Kidney epithelial cell (primary cell): ENCODE measurements at regions not wholly inside any gene's neighbourhood (a gene's known extent, or its start where the extent isn't known, plus 50 kb on each side); places are given as distances from the start of the nearest gene placed in this dataset.

ENCODE experiments used
- DNase-seq: peaks from one replicate; pipeline ENCODE4 v3.0.0-alpha.2; 2010; ENCODE audit warnings: low read depth
- H3K27me3 ChIP-seq: 2 replicates; pipeline ENCODE4 v1.6.0; 2011; ENCODE audit warnings: low read length; ENCODE audit not compliant: control insufficient read depth, insufficient read depth
- H3K36me3 ChIP-seq: 2 replicates; pipeline ENCODE4 v1.5.1; 2011; ENCODE audit warnings: low read length; ENCODE audit not compliant: control insufficient read depth, insufficient read depth
- H3K4me3 ChIP-seq: 2 replicates; pipeline ENCODE4 v1.5.1; 2011; ENCODE audit warnings: low read depth, mild to moderate bottlenecking, control low read depth, low read length
- CTCF ChIP-seq: IDR thresholded peaks from 2 replicates; pipeline ENCODE4 v1.5.1; 2011; ENCODE audit warnings: mild to moderate bottlenecking, moderate library complexity, low read length, control low read depth, inconsistent platforms; ENCODE audit not compliant: insufficient read depth, poor library complexity, severe bottlenecking

- DNase-seq, result no peak
- H3K4me3 ChIP-seq, result no peak overlapping the region
- H3K27me3 ChIP-seq, result no peaks in the 10 kb centered on the region
- no peak for TF ChIP-seq CTCF
- no peaks in the 10 kb centered on the region for H3K36me3 ChIP-seq
These were observed 217.7 kb upstream of the TMEFF2 start for GRCh38 chr2:192412394-192412793.

GRCh38 chr2:192411755-192412154, 217.0 kb upstream of the TMEFF2 start:
- Histone ChIP-seq H3K4me3 (no peak overlapping the region), H3K36me3 (no peaks in the 10 kb centered on the region), H3K27me3 (no peaks in the 10 kb centered on the region)
- TF ChIP-seq CTCF, result no peak
- no peak for DNase-seq

- H3K4me3 ChIP-seq, result no peak overlapping the region
These were observed 215.6 kb upstream of the TMEFF2 start for GRCh38 chr2:192410319-192410718.

GRCh38 chr2:192407692-192408091, 213.0 kb upstream of the TMEFF2 start:
- H3K4me3 ChIP-seq, result no peak overlapping the region
- H3K27me3 ChIP-seq, result no peaks in the 10 kb centered on the region
- no peak for TF ChIP-seq CTCF
- no peaks in the 10 kb centered on the region for H3K36me3 ChIP-seq
- DNase-seq, result no peak

More at GRCh38 chr2:192410319-192410718, 215.6 kb upstream of the TMEFF2 start:
- no peak for DNase-seq
- no peaks in the 10 kb centered on the region for H3K36me3 ChIP-seq
- TF ChIP-seq CTCF, result no peak
- no peaks in the 10 kb centered on the region for H3K27me3 ChIP-seq

- no peaks in the 10 kb centered on the region for H3K36me3 ChIP-seq
- H3K4me3 ChIP-seq, result no peak overlapping the region
- no peaks in the 10 kb centered on the region for H3K27me3 ChIP-seq
- DNase-seq, result no peak
- TF ChIP-seq CTCF, result no peak
These were observed 203.5 kb upstream of the TMEFF2 start for GRCh38 chr2:192398236-192398635.

- H3K36me3 ChIP-seq, result no peaks in the 10 kb centered on the region
- no peak for DNase-seq
- H3K27me3 ChIP-seq, result no peaks in the 10 kb centered on the region
- H3K4me3 ChIP-seq, result no peak overlapping the region
- TF ChIP-seq CTCF, result no peak
These were observed 199.9 kb upstream of the TMEFF2 start for GRCh38 chr2:192394605-192395004.
